ENCODE measurements at regions not wholly inside any gene's neighbourhood (a gene's known extent, or its start where the extent isn't known, plus 50 kb on each side); places are given as distances from the start of the nearest gene placed in this dataset.
A peak's percentile ranks its signal among the peaks of the same experiment; 100 is the strongest.
"Not testable (repeated sequence)": the region's sequence is repeated elsewhere in the genome, so short reads cannot be mapped to it uniquely, and the experiment has no call there.

- TF ChIP-seq CTCF (conservative IDR thresholded peaks at IDR 0.05; ENCODE audit: low read depth): no peak
- no peak for DNase-seq (ENCODE audit: low spot score)
- H3K27ac ChIP-seq: no peak overlapping the region
- CTCF ChIA-PET: interaction anchor here (1.0 kb wide), 1 partner anchor 9 kb away, joined by 3 read pairs; no protein-coding TSS in a partner anchor
- POLR2A ChIA-PET (ENCODE audit: low non-redundant PET): no interaction called here
These were observed 57.8 kb upstream of the TPP2 start for GRCh38 chr13:102538938-102539337.

- no peak for TF ChIP-seq CTCF (conservative IDR thresholded peaks at IDR 0.05; ENCODE audit: low read depth)
- ChIA-PET POLR2A (ENCODE audit: low non-redundant PET) (no interaction called here), CTCF (interaction anchor here (0.5 kb wide), 1 partner anchor 19 kb away, joined by 4 read pairs; no protein-coding TSS in a partner anchor)
- DNase-seq (ENCODE audit: low spot score): no peak
- H3K27ac ChIP-seq: no peak overlapping the region
These were observed 59.9 kb upstream of the TPP2 start for GRCh38 chr13:102536695-102537485.

GRCh38 chr13:102536196-102536595, 60.6 kb upstream of the TPP2 start:
- ChIA-PET CTCF (no interaction called here), POLR2A (ENCODE audit: low non-redundant PET) (no interaction called here)
- TF ChIP-seq CTCF (conservative IDR thresholded peaks at IDR 0.05; ENCODE audit: low read depth): no peak
- H3K27ac ChIP-seq: no peak overlapping the region
- no peak for DNase-seq (ENCODE audit: low spot score)

- no peak overlapping the region for H3K27ac ChIP-seq
- ChIA-PET CTCF (no interaction called here), POLR2A (ENCODE audit: low non-redundant PET) (no interaction called here)
- no peak for TF ChIP-seq CTCF (conservative IDR thresholded peaks at IDR 0.05; ENCODE audit: low read depth)
- no peak for DNase-seq (ENCODE audit: low spot score)
These were observed 66.0 kb upstream of the TPP2 start for GRCh38 chr13:102530751-102531150.

GRCh38 chr13:102522251-102522650, 74.5 kb upstream of the TPP2 start:
- POLR2A ChIA-PET (ENCODE audit: low non-redundant PET); H3K27ac ChIP-seq; DNase-seq (ENCODE audit: low spot score); CTCF ChIA-PET: not testable (repeated sequence)

GRCh38 chr13:102517959-102518358, 78.8 kb upstream of the TPP2 start:
- CTCF ChIA-PET: no interaction called here
- POLR2A ChIA-PET (ENCODE audit: low non-redundant PET): no interaction called here
- no peak for TF ChIP-seq CTCF (conservative IDR thresholded peaks at IDR 0.05; ENCODE audit: low read depth)
- no peak overlapping the region for H3K27ac ChIP-seq
- peak; percentile 5 for DNase-seq (ENCODE audit: low spot score)

GRCh38 chr13:102510072-102510471, 86.7 kb upstream of the TPP2 start:
- ChIA-PET POLR2A (ENCODE audit: low non-redundant PET) (no interaction called here), CTCF (no interaction called here)
- no peak for DNase-seq (ENCODE audit: low spot score)
- no peak for TF ChIP-seq CTCF (conservative IDR thresholded peaks at IDR 0.05; ENCODE audit: low read depth)
- H3K27ac ChIP-seq: no peak overlapping the region
